ENCODE measurements at regions not wholly inside any gene's neighbourhood (a gene's known extent, or its start where the extent isn't known, plus 50 kb on each side); places are given as distances from the start of the nearest gene placed in this dataset.
"Not testable (repeated sequence)": the region's sequence is repeated elsewhere in the genome, so short reads cannot be mapped to it uniquely, and the experiment has no call there.

DNA sequence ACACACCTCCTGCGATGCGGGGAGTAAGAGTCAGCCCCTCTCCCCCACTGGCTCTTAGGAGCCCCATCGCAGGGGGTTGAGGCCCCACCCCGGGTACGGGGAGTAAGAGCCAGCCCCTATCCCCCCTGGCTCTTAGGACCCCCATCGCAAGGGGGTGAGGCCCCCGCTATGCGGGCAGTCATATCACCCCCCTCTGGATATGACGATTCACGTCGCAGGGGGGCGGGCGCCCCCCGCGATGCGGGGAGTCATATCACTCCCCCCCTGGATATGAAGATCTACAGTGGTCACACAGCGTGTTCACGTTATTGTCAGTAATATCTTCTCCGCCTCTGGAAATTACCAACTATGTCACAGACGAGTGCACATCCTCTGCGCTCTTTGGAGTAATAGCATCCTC lies 61.1 kb downstream of the DEFB131A start:
- DNase-seq: not testable (repeated sequence)

GRCh38 chr4:9506672-9507071 lies 62.5 kb downstream of the DEFB131A start:
- not testable (repeated sequence) for DNase-seq

DNA sequence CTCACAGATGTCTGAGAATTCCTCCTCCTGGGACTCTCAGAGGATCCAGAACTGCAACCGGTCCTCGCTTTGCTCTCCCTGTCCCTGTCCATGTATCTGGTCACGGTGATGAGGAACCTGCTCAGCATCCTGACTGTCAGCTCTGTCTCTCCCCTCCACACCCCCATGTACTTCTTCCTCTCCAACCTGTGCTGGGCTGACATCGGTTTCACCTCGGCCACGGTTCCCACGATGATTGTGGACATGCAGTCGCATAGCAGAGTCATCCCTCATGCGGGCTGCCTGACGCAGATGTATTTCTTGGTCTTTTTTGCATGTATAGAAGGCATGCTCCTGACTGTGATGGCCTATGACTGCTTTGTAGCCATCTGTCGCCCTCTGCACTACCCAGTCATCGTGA lies 68.7 kb downstream of the DEFB131A start:
- not testable (repeated sequence) for DNase-seq

GRCh38 chr4:9519631-9520030 lies 75.4 kb downstream of the DEFB131A start:
- DNase-seq: not testable (repeated sequence)

DNA sequence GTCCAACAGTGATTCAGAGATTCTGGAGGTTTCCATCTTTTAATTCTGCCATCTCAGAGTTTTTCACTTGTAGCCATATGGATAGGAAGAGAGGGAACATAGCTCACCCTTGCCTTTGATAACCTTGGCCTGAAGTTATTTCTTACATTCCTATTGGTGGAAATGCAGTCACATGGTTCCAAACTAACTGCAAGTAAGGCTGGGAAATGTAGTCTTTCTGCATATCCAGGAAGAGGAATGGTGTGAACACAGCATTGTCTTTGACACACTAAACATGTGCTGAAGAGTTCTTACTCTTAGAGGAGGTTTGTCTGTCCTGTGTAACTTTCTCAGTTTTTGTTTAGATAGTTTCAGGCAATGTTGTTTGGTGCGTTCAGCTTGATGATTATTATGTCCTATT lies 78.7 kb downstream of the DEFB131A start:
- not testable (repeated sequence) for DNase-seq

DNA sequence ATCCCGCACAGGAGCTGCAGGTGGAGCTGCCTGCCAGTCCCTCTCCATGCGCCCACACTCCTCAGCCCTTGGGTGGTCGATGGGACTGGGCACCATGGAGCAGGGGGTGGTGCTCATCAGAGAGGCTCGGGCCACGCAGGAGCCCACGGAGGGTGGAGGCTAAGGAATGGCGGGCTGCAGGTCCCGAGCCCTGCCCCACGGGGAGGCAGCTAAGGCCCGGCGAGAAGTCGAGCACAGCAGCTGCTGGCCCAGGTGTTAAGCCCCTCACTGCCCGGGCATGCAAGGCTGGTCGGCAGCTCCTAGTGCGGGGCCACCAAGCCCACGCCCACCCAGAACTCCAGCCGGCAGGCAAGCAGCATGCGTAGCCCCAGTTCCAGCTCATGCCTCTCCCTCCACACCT lies 80.2 kb downstream of the DEFB131A start:
- not testable (repeated sequence) for DNase-seq

- not testable (repeated sequence) for DNase-seq
These were observed 88.1 kb downstream of the DEFB131A start for GRCh38 chr4:9532134-9532862.

- DNase-seq: not testable (repeated sequence)
These were observed 88.6 kb downstream of the DEFB131A start for GRCh38 chr4:9532863-9533192.

- DNase-seq: not testable (repeated sequence)
These were observed 92.9 kb downstream of the DEFB131A start for GRCh38 chr4:9537101-9537500.

GRCh38 chr4:9539939-9540520 lies 95.8 kb downstream of the DEFB131A start:
- not testable (repeated sequence) for DNase-seq

GRCh38 chr4:9541388-9541915 lies 97.2 kb downstream of the DEFB131A start:
- DNase-seq: not testable (repeated sequence)

DNA sequence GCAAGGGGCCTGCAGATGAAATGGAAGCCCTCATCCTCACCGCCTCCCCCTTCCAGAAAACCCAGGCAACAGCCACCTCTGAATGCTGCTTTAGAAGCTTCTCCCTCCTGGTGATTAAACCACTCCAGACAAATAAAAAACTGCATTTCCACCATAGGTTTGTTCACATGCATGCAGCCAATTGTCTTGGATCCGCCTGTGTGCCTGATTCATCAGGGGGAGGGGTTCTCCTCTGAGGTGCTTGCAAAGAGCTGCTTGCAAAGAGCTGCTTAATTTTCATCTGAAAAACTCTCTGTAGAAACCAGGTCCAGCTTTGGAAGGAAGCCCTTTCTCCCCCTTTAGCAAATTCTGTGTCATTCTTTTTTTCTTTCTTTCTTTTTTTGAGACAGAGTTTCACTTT lies 100.6 kb downstream of the DEFB131A start:
- not testable (repeated sequence) for DNase-seq

DNA sequence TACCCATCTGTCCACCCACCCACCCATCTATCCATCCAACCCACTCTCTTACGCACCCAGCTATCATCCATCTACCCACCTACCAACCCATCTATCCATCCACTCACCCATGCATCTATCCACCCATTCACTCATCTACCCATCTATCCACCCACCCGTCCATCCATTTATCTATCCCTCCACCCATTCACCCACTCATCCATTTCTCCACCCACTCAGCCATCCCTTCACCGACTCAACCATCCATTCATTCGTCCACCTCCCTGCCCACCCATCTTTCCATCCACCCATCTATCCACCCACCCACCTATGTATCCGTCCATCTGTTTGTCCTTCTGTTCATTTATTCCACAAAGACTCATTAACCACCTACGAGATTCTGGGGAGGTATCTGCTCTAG lies 103.3 kb downstream of the DEFB131A start:
- DNase-seq: not testable (repeated sequence)

DNA sequence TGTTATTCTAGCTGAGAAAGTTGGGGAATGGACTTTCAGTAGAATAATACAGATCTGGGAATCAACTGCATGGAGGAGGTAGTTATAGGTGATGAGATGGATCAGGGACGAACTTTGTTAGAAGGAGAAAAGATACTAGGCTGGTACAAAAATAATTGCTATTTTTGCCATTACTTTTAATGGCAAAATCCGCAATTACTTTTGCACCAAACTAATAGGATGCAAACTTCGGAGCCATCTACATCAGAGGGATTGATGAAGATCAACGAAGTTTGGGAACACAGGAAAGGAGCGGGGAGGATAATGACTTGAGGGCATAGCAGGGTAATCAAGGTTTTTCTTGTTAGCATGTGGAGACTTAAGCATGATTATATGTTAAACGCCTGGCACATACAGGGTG lies 111.9 kb downstream of the DEFB131A start:
- DNase-seq: not testable (repeated sequence)

- DNase-seq: not testable (repeated sequence)
These were observed 133.7 kb downstream of the DEFB131A start for GRCh38 chr4:9577869-9578268.

- DNase-seq: not testable (repeated sequence)
These were observed 138.7 kb downstream of the DEFB131A start for GRCh38 chr4:9582880-9583279.

- DNase-seq: no peak
These were observed 147.8 kb downstream of the DEFB131A start for GRCh38 chr4:9592010-9592409.

GRCh38 chr4:9594948-9595347 lies 150.7 kb downstream of the DEFB131A start:
- DNase-seq: no peak

GRCh38 chr4:9595531-9595930 lies 151.3 kb downstream of the DEFB131A start:
- not testable (repeated sequence) for DNase-seq

DNA sequence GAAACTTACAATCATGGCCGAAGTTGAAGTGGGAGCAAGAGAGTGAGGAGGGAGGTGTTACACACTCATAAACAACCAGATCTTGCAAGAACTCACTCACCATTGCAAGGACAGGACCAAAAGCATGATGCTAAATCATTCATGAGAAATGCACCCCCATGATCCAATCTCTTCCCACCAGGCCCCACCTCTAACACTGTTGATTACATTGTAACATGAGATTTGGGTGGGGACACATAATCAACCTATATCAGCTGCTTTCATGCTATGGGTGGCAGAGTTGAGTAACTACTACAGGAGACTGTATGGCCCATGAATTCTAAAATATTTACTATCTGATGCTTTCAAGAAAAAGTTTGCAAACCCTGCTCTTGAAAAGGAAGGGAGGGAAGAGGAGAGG lies 155.1 kb downstream of the DEFB131A start:
- DNase-seq: no peak

- no peak for DNase-seq
These were observed 156.0 kb downstream of the DEFB131A start for GRCh38 chr4:9600246-9600645.

GRCh38 chr4:9602389-9602914 lies 158.2 kb downstream of the DEFB131A start:
- DNase-seq: no peak

DNA sequence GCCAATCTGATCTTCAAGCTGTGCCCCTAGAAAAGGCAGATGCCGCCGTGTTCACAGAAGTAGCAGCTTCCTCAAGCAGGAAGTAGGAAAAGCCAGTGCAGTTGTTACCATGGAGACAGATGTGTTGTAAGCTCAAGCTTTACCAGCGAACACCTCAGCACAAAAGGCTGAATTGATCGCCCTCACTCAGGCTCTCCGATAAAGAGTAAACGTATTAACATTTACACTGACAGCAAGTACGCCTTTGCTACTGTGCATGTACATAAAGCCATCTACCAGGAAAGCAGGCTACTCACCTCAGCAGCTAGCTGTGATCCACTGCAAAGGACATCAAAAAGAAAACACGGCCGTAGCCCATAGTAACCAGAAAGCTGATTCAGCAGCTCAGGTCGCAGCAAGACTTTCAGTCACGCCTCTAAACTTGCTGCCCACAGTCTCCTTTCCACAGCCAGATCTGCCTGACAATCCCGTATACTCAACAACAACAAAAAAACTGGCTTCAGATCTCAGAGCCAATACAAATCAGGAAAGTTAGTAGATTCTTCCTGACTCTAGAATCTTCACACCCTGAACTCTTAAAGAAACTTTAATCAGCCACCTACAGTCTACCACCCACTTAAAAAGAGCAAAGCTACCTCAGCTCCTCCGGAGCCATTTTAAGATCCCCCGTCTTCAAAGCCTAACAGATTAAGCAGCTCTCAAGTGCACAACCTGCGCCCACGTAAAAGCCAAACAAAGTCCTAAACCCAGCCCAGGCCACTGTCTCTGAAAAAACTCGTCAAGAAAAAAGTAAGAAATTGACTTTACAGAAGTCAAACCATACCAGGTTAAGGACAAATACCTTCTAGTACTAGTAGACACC lies 160.0 kb downstream of the DEFB131A start:
- not testable (repeated sequence) for DNase-seq
